UCSD-AML1 (cell line): ENCODE measurements at regions not wholly inside any gene's neighbourhood (a gene's known extent, or its start where the extent isn't known, plus 50 kb on each side); places are given as distances from the start of the nearest gene placed in this dataset.
A peak's percentile ranks its signal among the peaks of the same experiment; 100 is the strongest.
"Not testable (repeated sequence)": the region's sequence is repeated elsewhere in the genome, so short reads cannot be mapped to it uniquely, and the experiment has no call there.

Experiments
- DNase-seq: peaks from one replicate; lab custom pipeline; 2025; ENCODE audit not compliant: unreplicated experiment; lab: John Stamatoyannopoulos, UW

GRCh38 chr22:40094485-40094884 lies 83.2 kb upstream of the TNRC6B start:
- DNase-seq = no peak

- DNase-seq = not testable (repeated sequence)
Observed at GRCh38 chr22:40099887-40100286, 77.8 kb upstream of the TNRC6B start.

DNA sequence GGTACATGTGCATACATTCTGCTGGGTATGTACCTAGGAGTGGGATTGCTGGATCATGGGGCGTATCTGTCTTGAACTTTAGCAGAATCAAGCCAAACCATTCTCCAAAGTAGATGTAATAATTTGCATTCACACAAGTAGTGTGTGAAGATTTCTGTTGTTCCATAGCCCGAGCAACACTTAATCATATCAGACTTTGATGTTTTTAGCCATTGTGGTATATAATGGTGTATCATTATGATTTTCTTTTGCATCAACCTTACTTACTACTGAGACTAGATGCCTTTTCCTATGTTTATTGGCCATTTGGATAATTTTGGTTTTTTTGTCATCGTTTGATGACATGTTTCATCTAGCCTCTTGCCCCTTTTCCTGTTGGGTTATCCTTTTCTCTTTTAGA lies 72.0 kb upstream of the TNRC6B start:
- no peak for DNase-seq

GRCh38 chr22:40107244-40107643 lies 70.5 kb upstream of the TNRC6B start:
- DNase-seq = no peak

DNA sequence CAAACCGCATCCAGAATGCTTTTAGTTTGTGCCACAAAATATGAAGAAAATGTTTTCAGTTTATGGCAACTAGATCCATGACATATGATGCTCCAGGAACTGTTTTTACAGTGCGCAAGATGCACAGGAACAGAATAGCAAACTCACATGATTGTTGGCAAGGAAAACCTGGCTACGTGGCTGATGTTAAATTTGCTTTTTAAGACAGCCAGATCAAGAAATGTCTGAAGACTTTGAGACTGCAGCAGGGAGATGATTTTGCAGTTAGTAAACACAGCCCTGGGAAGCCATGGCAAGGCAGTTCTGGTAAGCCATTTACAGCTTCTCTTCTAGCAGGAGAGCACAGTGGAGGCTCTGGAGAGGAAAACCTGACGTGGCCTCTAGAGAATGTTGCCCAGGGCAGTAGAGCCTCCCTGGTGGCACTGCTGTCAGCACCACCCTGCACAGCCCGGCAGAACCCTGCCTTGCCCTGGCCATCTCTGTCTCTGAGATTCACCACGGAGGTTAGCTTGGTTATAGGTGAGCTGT lies 69.8 kb upstream of the TNRC6B start:
- DNase-seq = peak; percentile 20

- no peak for DNase-seq
Observed at GRCh38 chr22:40108396-40108795, 69.3 kb upstream of the TNRC6B start.

DNA sequence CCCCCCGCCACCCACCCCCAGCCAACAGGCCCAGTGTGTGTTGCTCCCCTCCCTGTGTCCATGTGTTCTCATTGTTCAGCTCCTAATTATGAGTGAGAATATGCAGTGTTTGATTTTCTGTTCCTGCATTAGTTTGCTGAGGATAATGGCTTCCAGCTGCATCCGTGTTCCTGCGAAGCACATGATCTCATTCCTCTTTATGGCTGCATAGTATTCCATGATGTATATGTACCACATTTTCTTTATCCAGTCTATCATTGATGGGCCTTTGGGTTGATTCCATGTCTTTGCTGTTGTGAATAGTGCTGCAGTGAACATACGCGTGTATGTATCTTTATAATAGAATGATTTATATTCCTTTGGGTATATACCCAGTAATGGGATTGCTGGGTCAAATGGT lies 68.8 kb upstream of the TNRC6B start:
- DNase-seq = not testable (repeated sequence)

DNA sequence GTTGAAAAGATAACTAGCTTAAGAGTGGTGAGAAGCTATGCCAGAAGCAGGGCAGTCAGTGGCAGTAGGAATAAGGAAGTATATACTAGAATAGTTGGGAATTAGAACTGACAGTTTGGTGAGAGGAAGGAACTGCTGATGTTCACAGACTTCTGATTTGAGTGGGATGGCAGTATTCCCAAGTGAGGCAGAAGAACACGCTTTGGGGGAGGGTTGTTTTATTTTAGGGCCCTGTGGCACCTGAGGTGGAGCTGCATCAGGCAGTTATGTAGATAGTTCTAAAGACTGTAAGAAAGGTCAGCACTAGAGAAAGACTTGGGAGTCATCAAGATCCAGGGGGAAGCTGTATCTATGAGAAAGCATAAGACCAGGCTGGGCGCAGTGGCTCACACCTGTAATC lies 66.3 kb upstream of the TNRC6B start:
- DNase-seq = no peak

GRCh38 chr22:40112595-40112994 lies 65.1 kb upstream of the TNRC6B start:
- no peak for DNase-seq

DNA sequence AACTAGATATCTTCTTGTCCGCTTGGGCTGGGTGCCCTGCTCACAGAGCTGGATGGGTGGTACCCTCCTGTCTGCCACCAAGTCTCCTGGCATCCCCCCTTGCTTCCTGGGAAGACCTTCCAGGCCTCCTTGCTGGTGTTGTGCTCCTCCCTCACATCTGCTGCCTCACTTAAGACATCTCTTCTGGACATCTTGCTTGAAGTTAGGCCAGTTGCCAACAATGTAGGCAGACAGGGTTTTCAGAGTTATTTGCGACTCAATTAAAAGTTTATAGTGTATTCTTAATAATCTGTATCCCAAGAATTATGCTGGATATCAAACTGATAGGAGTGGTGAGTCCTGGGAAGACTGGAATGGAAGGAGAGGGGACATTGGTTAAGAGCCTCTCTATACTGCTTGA lies 64.0 kb upstream of the TNRC6B start:
- no peak for DNase-seq

DNA sequence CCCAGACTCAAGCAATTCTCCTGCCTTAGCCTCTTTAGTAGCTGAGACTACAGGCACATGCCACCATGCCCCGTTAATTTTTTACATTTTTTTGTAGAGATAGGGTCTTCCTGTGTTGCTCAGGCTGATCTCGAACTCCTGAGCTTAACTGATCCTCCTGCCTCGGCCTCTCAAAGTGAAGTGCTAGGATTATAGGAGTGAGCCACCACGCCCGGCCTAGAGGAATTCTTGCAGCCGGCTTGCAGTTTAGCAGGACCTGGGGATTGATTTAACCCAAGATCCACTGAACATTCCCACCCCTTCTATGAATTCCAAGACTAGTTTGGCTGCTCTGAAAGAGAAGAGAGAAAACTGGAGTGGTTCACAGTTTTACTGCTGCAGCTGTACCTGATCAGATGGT lies 63.3 kb upstream of the TNRC6B start:
- no peak for DNase-seq

DNA sequence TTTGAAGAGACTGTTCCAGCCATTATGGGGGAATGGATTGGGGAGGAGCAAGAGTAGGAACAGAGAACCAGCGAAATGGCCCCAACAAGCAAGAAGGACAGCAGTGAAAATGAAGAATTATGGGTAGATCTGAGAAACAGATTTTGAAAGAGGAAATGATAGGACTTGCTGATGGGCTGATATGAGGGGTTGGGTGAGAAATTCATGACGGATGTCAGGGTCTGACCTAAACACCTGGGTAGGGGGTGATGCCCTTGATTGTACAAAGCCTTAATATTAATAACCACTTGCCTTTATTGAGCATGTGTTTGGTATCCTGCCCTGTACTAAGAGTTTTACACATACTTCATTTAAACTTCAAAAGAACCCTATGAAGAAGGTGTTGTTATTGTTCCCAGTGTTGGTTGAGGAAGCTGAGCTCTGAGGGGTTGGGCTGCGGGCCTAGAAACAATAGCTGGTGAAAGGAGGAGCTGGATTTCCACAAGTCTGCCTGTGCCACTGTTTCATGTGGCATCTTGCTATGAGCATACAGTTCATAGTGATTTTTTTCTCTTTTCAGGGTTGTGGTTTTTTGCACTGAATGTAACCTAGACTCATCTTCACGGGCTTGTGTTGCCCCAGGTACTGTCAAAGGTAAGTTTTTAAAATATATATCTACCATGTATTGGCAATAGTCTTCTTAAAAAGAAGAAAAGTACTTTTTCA lies 61.1 kb upstream of the TNRC6B start:
- DNase-seq = no peak

GRCh38 chr22:40118979-40119378 lies 58.7 kb upstream of the TNRC6B start:
- DNase-seq = no peak

GRCh38 chr22:40120848-40121247 lies 56.9 kb upstream of the TNRC6B start:
- DNase-seq = no peak

- no peak for DNase-seq
Observed at GRCh38 chr22:40121461-40121860, 56.3 kb upstream of the TNRC6B start.

DNA sequence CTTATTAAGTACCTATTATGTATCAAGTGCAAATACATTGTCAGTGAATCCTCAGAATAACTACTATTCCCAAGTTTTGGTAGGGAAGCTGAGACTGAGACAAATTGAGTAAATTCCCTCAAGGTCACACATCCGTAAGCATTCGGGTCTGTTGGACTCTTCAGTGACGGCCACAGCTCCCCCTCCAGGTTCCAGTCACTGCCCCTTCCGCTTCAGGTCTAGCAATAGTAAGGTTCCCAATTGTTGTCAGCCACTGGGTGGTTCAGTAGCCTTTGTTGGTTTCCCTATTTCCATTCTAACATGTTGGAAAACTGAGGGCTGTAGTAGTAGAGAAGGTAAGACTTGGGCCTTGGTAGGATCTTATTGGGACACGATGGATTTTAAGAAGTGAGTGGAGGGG lies 54.9 kb upstream of the TNRC6B start:
- DNase-seq = no peak

DNA sequence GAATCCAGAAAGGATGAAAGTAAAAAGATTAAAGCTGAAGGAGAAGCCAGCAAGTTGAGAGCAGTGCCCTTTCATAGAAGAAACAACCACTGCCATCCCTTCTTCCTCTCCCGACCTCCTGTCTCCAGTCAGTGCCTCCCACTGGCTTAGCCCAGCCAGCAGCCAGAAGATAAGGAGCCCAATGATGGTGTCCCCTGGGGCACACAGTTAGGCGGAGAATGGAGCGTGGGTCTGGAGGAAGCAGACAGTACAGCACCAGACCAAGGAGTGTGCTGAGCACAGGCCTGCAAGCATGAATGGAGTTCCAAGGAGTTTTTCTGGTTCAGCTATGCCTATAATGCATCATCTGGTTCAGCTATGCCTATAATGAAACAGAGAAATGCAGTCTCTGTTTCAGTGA lies 54.3 kb upstream of the TNRC6B start:
- no peak for DNase-seq
